GM18870 (cell line): ENCODE measurements at regions not wholly inside any gene's neighbourhood (a gene's known extent, or its start where the extent isn't known, plus 50 kb on each side); places are given as distances from the start of the nearest gene placed in this dataset.

Experiments
- ATAC-seq: cut with Tn5 transposase; IDR thresholded peaks from one replicate; pipeline ENCODE4 v1.9.1; 2021; ENCODE audit warnings: moderate library complexity; ENCODE audit not compliant: unreplicated experiment

- ATAC-seq: no peak
These were observed 391.1 kb upstream of the MGMT start for GRCh38 chr10:129075927-129076326.

DNA sequence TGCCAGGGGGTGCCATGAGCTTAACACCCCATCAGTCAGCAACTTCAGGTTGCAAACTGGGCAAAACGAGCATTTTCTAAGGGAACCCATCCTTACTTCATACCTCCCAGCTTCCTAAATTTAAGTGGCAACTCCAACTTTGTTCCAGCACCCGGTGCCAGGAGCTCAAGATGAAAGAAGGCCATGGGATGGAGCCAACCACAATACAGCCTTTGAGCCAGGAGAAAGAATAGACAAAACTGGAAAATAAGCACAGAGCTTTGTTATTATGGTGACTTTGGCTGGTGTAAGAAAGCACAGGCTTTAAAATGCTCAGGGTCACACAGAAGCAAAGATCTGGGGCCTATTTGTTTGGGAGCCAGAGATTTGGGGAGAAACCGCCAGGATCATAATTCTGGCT, 388.7 kb upstream of the MGMT start:
- ATAC-seq: no peak

DNA sequence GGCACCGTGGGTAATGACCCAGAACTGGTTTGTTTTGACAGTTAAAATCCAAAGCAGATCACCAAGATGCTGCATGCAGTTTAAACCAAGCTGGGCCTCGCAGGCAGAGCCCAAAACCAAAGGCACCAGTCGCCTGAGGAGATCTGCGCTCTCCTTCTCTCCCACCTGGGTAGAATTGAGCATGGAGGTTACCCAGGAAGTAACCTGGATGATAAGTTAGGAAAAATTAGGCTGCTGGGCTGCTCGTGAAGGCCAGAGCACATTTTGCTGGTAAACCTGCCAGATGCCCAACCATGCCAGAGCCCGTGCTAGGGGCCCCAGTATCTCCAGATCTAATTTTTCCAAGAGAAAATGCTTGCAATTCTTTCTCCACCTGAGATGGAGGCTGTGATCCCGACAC, 388.3 kb upstream of the MGMT start:
- ATAC-seq: no peak

DNA sequence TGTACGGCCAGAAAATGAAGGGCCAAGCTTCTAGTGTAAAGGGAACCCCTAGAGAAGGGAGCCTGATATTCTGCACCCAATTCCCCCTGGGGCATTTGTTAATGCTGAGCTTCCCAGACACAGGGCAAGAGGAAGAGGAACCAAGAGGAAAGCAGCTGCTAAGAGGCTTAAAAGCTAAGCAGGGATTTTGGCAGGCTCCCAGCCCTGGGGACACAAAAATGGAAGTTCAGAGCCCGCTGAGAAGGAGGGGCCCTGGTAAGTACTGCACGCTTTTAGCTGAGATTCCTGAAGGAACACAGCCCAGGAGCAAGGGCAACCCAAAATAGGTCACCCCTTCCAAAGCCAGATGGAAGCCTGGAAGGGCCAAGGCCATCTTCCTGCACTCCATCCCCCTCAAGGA, 387.3 kb upstream of the MGMT start:
- ATAC-seq: no peak

DNA sequence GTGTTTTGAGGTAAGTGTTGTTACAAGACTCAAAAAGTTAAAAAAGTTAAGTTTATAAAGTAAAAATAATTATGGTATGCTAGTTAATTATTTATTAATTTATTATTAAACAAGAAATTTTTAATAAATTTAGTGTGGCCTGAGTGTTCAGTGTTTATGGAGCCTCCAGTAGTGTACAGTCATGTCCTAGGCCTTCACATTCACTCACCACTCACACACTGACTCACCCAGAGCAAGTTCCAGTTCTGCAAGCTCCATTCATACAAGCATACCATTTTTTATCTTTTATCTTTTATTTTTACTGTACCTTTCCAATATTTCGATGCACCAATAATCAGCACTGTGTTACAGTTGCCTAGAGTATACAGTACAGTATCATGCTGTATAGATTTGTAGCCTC, 381.2 kb upstream of the MGMT start:
- no peak for ATAC-seq

DNA sequence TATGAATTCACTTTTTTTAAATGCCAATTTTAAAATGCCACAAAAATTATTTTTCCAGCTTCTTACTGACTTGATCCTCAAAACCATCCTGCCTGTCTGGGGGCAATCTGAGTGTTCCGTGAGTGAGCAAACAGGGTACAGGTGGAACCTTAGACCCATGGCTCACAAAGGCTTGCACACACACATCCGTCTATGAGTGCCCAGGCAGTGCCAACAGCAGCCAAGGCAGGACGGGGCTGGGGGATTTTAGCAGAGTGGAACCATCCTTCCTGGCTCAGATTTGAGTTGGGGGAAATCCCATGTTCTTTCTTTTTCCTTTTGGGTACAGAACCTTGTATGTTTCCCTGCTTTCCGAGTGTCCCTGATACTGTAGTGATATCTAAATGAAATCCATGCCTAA, 377.7 kb upstream of the MGMT start:
- ATAC-seq: no peak

DNA sequence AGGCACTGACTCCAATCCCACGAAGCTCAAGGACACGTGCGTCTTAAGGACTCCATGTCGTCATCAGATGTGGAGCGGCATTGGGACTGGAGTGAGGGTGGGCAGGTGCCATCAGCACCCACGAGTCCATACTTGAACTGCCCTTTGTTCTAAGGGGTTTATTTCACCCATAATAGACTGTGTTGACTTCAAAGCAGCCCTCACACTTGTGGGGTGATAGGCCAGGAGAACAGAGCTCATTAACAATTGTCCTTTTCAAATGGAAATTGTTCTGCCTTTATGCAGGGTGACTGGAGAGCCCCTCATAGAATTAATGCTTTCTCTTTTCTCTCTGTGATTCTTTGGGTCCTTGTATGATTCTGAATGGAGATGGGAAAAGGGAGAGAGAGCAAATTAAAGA, 376.9 kb upstream of the MGMT start:
- no peak for ATAC-seq

DNA sequence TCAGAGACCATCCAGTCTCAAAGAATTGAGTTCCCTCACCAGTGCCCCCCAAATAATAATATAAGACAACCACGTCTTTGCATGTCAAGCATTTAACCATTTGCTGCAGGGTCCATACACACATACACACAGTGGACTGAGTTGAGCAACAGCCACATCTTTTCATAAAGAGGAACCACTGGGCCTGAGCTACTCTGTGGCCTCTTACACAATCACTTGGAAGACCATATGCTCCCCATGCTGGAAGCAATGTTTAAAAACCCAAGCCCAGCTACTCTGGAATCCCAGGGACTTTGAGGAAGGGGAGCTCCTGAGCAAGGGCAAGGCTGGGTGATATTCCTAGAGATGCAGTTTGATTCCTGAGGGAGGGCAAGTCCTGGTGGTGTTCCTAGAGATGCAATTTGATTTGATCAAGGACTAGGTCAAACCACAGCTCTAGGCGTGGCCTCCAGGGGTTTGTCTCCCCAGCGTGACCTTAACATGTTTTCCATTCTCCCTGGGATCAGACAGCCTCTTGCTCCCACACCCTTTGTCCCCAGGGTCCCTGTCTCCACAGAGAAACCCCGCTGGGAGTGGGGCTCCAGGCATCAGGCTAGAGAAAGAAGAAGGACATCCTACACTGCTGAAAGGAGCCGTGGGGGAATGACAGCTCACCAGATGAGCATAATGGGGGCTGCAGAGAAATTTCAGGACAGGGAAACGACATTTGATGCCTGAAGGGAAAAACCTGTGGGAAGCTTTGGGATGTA, 376.2 kb upstream of the MGMT start:
- no peak for ATAC-seq

DNA sequence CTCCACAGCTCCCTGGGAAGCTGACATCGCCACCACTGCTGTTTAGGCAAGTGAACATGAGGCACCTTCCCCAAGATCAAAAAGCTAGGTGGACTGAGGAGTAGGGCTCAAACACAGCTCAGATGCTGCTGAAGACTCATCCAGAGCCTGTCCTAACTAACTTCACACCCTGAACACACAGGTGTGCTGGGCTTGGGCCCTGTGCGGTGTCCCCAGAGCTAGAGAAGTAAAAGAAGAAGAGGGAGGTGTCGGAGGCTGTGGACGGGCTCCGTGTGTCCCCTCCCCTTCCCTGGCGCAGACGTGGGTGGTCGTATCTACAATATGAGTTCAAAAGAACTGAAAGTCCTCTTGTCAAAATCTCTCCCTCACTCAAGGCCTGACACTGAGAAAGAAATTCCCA, 373.4 kb upstream of the MGMT start:
- no peak for ATAC-seq

GRCh38 chr10:129094233-129094632, 372.8 kb upstream of the MGMT start:
- no peak for ATAC-seq

- ATAC-seq: no peak
These were observed 372.2 kb upstream of the MGMT start for GRCh38 chr10:129094861-129095260.

DNA sequence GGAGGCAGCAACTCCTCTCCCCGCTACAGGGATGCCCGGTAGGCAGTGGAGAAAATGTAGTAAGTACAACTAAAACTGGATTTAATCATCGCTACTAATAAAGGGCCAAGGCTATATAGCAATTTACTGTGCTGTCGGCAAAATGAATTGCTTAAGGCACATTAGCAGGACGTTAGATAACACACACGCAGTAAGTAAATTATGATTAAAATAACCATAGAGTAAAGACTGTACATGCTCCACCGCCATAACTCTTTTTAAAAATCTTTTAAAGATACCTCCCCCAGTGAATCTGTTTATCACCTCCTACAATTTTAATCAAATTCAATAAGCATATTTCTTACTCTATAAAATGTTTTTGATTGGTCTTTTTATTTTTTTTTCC, 371.4 kb upstream of the MGMT start:
- no peak for ATAC-seq

DNA sequence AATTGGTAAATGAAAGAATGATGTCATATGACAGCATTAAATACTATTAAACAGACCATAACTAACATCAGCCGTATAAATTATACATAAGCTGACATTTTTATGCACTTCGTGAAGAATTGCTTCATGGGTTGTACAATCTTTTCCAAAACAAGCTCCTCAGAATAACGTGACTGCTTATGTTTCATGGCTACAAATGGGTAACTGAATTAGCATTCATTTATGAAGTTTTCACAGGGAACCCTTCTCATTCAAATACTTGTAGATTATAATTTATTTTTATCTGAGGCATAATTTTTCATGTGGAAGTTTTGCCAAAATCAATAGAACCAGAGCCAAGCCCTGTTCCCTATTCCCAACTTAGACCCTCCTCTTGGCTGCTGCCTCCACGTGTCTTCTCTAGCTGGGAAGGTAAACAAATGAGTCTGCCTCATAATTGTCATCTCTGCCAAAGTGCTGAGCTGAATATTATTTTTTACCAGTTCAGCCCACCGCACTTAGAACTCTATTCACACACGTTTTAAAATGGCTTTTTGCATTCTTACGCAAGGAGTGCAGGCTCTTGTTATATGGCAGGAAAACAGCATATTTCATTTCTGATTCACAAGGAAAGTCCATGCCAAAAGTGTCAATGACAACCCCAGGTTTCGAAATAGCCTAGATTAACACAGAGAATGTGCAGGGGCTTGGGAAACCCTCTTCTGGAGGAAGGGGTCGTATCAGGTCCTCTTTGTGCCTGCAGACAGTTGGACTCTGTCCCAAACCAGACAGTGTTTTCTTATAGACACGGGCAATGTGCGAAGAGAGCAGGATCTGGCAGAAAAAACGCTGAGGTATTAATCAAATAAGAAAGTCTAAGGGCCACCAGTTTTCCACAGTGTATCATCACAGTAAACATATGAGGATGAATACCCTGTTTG, 370.7 kb upstream of the MGMT start:
- no peak for ATAC-seq

DNA sequence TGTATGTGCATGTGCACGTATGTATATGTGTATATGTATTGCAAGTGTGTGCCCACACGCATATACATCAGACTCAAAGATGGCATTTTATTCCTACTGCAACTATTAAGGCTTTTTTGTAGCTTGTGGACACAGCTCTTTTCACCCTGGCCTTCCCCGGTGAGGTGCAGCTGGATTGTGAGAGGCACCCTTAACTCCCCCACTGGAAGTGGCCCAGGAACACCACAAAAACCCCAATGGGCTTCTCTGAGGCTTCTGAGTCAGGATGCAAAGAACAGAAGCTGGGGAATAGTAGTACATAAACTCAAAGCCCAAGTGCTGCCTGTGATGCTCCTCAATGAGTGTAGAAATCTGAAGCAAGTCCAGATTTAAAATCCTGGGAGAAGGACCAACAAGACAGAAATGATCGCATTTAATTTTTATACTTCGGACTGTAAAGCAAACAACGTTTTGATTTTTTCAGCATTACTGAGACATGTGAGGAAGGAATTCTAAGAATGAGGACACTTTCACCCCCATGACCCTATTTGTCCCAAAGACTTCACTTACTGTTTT, 369.2 kb upstream of the MGMT start:
- no peak for ATAC-seq

- ATAC-seq: no peak
These were observed 368.5 kb upstream of the MGMT start for GRCh38 chr10:129098517-129098916.

DNA sequence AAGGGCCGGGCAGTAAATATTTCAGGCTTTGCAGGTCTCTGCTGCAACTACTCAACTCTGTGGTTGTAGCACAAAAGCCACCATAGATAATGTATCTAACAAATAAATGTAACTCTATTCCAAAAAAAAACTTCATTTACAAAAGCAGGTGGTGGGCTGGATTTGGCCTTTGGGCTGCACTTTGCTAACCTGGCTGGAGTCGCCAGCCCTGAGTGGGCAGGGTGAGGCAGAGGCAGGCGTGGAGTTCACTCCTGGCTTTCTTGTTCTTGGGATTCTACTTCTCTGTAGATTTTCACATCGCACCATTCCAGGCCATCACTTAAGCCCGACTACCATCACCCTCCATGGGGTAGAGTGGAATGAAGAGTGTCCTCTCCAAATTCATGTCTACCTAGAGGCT, 367.6 kb upstream of the MGMT start:
- ATAC-seq: no peak

DNA sequence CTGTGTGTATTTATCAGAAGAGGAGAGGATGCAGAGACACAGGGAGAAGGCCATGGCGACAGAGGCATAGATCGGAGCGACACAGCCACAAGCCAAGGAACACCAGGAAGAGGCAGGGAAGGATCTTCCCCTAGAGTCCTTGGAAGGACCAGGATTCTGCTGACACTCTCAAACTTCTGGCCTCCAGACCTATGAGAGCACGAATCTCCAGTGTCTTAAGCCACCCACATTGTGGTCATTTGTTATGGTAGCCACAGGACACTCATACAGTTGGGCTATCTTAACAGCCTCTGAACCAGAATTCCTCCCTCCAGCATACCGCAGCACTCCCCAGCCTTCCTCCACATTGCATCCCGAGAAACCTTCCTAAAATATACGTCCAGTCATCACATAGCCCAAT, 367.0 kb upstream of the MGMT start:
- ATAC-seq: no peak

- ATAC-seq: no peak
These were observed 365.6 kb upstream of the MGMT start for GRCh38 chr10:129101232-129101980.

DNA sequence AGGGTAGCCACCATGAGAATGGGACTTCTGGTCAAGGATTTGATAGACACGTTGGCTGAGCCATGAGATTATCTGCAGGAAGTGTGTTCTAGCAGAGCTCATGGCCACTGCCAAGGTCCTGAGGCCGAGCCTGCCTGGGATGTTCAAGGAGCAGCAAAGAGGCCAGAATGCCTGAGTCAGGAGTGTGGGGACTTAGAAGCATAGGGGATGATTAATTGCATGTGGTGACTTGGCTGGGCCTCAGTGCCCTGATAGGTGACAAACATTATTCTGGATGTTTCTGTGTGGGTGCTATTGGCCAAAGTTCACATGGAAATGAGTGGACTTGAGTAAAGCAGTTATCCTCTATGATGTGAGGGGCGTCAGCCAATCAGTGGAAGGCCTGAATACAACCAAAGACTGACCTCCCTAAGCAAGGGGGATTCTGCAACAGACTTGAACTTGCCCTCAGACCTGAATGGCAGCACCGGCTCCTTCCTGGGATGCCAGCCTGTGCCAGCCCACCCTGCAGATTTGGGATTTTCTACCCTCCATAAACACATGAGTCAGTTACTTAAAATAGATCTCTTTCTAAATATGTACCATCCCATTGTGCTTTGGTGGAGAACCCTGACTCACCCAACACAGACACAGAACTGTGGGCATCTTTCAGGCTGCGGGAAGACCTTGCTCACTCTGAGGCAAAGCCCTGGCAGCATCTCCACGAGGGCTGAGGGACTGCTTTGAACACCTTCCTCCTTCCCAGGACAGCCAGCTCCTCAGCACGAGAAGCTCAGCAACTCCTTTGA, 363.9 kb upstream of the MGMT start:
- no peak for ATAC-seq

DNA sequence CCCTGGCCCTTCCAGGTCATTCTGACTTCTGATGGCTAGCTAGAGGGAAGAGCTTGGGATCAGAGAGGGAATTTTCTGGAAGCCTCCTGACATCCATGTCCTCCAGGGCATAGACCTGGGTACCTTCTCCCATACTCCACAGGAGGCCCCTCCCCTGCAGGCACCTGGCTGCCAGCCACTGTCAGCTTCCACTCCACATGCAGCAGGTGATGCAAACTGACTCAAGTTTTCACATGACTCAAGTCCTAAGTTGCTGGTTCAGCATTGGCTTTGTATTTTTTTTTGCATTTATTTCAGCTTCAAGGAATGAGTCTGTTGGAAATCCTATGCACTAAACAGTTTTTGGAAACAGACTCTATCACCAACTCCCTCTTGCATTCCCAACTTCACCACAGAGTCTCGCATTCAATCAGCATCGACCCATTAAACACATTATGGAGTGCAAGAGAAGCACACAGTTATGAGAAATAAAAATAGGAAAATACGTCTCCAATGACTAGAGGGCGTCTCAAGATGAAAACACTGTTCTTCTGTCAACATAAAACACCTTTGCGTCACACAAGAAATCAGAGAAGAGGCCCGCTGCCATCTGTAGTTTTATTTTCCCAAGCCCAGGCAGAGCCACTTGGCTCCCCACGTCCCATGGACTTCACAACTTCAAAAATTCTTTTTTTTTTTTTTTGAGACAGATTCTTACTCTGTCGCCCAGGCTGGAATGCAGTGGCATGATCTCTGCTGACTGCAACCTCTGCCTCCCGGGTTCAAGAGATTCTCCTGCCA, 362.6 kb upstream of the MGMT start:
- ATAC-seq: no peak
